Lower leg skin (tissue), 4 donors: ENCODE measurements at regions not wholly inside any gene's neighbourhood (a gene's known extent, or its start where the extent isn't known, plus 50 kb on each side); places are given as distances from the start of the nearest gene placed in this dataset.

Experiments
- DNase-seq, 2 donors: peaks; one replicate each; pipeline ENCODE4 v3.0.0-alpha.2; 2019; ENCODE audit warnings: low spot score in 2 of 2
- H3K4me3 ChIP-seq: fragments of 200-600 bp; sonication (generic); 2 replicates; pipeline ENCODE4 v1.5.1; 2017; ENCODE audit warnings: mild to moderate bottlenecking, low read depth; ENCODE audit not compliant: poor library complexity, severe bottlenecking
- POLR2A ChIP-seq, 2 donors: fragments of 450-650 bp; IDR thresholded peaks; one replicate each; pipeline ENCODE4 v1.6.1; 2016 to 2017; ENCODE audit warnings: antibody characterized with exemption in 2 of 2, mild to moderate bottlenecking in 1 of 2, moderate library complexity in 1 of 2
- WGBS, 2 donors: methylation state at CpG; one replicate each; pipeline ENCODE4 v1.1.5; 2018; 5-methylcytosine and 5-hydroxymethylcytosine counted together
- intact Hi-C: fragments of 100-400 bp; cut with DNase I; formaldehyde crosslinking; loops from one replicate; pipeline ENCODE4 v1.15.0; 2023; ENCODE audit warnings: low total_unique reads
- TF ChIP-seq, protein P1 (sequence below), 3 donors: fragments of 450-650 bp; IDR thresholded peaks; one replicate each; pipeline ENCODE4 v1.5.1; 2016; ENCODE audit warnings: antibody characterized with exemption in 3 of 3, mild to moderate bottlenecking in 3 of 3, moderate library complexity in 2 of 3

DNA sequence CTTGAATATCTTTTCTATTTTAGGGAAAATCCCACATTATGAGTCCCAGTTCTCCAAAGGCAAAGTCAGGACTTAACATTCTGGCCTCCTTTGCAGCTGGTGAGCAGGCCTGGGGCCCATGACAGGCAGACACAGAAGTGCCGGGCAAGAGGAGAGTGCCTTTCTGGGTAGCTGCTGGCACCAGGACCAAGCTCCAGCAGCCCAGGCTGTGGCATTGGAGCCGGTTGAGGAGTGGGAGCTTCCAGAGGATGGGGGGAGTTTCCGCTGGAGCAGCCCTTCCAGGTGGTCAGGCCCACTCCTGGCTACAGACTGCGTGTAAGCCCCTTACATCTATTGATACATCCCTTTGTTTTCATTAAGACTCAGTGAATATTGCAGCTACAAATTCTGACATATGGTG, 123.9 kb downstream of the URB2 start:
- no peak for DNase-seq
- WGBS, 2 donors, result 87 to 91% methylated on average over 4 of the region's 4 CpGs
- no peak overlapping the region for H3K4me3 ChIP-seq
- intact Hi-C loops, result no loop called here
- no peak for TF ChIP-seq POLR2A (IDR thresholded peaks at IDR 0.05)
- TF ChIP-seq, protein P1, sequence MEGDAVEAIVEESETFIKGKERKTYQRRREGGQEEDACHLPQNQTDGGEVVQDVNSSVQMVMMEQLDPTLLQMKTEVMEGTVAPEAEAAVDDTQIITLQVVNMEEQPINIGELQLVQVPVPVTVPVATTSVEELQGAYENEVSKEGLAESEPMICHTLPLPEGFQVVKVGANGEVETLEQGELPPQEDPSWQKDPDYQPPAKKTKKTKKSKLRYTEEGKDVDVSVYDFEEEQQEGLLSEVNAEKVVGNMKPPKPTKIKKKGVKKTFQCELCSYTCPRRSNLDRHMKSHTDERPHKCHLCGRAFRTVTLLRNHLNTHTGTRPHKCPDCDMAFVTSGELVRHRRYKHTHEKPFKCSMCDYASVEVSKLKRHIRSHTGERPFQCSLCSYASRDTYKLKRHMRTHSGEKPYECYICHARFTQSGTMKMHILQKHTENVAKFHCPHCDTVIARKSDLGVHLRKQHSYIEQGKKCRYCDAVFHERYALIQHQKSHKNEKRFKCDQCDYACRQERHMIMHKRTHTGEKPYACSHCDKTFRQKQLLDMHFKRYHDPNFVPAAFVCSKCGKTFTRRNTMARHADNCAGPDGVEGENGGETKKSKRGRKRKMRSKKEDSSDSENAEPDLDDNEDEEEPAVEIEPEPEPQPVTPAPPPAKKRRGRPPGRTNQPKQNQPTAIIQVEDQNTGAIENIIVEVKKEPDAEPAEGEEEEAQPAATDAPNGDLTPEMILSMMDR (IDR thresholded peaks at IDR 0.05), result no peak

DNA sequence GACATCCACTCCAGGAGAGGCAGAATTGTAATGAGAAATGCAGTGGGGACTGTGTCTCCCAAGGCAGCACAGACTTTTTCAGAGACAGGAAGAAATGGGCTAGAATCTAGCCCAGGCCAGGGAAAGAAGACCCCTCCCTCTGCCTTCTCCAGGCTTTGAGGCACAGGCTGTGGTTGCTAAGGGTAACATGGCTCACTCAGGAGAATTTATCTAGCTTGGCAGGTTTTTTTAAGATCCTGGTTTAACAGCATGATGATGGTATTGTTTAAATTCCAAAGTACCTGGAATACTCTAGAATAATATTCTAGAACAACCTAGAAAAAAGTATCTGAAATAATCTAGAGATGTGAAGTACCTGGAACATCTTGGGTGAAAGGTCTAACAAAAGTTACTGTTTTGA, 125.6 kb downstream of the URB2 start:
- no peak for DNase-seq
- H3K4me3 ChIP-seq, result no peak overlapping the region
- intact Hi-C loops, result no loop called here
- TF ChIP-seq, protein P1 (IDR thresholded peaks at IDR 0.05), result no peak
- no peak for TF ChIP-seq POLR2A (IDR thresholded peaks at IDR 0.05)

DNA sequence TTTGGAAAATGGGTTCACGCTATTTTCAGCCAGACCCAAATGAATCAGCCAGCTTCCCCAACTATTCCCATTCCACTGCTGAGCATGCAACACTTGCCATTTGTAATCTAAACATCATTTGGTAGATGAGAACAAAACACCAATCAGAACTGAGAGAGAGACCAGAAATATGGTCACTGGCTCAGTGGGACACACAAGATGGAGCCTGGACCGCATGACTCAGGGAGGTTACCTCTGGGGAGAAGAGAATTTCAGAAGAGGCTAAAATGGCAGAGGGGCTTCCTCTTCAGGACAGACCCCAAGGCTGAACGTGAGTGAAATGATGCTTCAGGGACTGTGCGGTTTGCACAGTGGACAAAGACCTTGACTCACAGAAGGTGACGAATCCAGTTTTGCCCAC, 126.6 kb downstream of the URB2 start:
- H3K4me3 ChIP-seq, result no peak overlapping the region
- no peak for TF ChIP-seq POLR2A (IDR thresholded peaks at IDR 0.05)
- intact Hi-C loops, result no loop called here
- DNase-seq, result no peak
- WGBS, 2 donors, result 93 to 94% methylated on average over 5 of the region's 5 CpGs

DNA sequence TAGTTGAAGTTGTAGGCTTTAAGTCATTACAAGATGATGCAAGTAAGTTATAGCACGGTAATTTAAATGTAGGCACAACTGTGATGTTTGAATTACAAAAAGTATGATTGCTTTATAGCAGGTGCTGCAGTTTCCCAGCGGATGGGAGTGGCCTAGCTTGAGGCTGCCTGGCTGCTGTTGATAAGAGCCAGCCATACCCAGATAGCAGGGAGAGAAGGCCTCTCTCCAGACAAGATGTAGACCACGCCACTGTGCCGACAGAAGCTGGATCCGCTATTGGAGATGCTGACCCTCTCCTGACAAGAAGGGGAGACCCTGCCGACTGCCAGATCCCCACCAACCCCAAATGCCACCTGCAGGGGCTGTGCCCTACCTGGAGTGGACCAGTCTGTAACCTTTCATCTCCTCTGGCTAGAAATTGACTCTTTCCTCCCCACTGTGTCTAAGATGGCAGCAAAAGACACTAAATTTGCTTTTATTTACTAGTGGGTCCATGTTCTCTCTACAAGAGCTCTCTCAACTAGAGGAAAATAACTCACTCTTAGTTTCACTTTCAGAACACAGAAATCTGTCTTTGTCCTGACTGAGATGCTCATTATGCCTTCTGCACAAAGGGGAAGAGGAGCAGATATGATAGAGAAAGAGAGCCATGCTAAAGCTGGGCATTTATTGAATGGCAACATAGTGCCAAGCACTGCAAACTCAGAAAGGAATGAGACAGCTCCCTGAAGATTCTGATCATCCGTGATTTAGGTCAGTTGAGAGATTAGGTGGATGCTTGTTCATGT, 127.9 kb downstream of the URB2 start:
- 67 to 69% methylated on average over 7 of the region's 7 CpGs for WGBS, 2 donors
- TF ChIP-seq, protein P1 (IDR thresholded peaks at IDR 0.05), result no peak
- no peak for TF ChIP-seq POLR2A (IDR thresholded peaks at IDR 0.05)
- intact Hi-C loops, result no loop called here
- H3K4me3 ChIP-seq, result no peak overlapping the region
- DNase-seq, result no peak

DNA sequence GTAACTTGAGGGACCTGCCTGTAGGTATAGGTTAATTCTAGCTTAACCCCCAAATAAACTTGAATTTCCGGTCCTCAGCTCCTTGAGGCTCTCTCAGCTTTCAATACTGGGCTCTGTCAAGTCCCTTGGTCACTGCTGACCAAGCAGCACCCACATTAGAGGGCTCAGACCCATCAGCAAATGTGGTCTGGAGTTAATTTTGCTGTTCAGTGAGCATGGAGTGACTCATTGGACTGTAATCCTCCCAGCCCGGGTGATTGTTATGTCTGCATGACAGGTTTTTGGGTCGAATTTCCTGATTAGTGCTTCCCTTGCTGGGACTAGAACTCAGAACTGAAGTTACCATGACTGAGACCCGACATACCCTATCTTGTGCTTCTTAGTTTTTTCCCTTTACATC, 130.6 kb downstream of the URB2 start:
- intact Hi-C loops, result no loop called here
- no peak overlapping the region for H3K4me3 ChIP-seq
- 65 to 79% methylated on average over 4 of the region's 4 CpGs for WGBS, 2 donors
- TF ChIP-seq, protein P1 (IDR thresholded peaks at IDR 0.05), result no peak
- TF ChIP-seq POLR2A (IDR thresholded peaks at IDR 0.05), result no peak
- DNase-seq, result no peak

DNA sequence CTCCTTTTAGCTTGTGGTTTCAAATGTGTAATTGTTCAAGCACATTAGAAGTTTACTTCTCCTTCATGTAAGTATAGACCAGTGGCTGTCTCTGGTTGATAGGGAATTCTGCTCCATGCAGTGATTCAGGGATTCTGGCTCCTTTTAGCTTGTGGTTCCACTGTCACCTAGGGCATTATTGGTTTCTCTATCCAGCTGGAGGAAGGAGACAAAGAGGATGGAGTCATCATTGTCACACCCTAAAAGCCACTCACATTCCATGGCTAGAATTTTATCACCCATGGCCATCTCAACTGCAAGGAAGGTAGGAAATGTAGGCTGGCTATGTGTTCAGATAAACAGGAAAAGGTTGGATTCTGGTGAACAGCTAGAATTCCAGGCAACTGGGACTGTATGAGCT, 131.2 kb downstream of the URB2 start:
- TF ChIP-seq POLR2A (IDR thresholded peaks at IDR 0.05), result no peak
- TF ChIP-seq, protein P1 (IDR thresholded peaks at IDR 0.05), result no peak
- intact Hi-C loops, result no loop called here
- H3K4me3 ChIP-seq, result no peak overlapping the region
- no peak for DNase-seq
